ENCODE measurements at regions not wholly inside any gene's neighbourhood (a gene's known extent, or its start where the extent isn't known, plus 50 kb on each side); places are given as distances from the start of the nearest gene placed in this dataset.
A peak's percentile ranks its signal among the peaks of the same experiment; 100 is the strongest.

DNA sequence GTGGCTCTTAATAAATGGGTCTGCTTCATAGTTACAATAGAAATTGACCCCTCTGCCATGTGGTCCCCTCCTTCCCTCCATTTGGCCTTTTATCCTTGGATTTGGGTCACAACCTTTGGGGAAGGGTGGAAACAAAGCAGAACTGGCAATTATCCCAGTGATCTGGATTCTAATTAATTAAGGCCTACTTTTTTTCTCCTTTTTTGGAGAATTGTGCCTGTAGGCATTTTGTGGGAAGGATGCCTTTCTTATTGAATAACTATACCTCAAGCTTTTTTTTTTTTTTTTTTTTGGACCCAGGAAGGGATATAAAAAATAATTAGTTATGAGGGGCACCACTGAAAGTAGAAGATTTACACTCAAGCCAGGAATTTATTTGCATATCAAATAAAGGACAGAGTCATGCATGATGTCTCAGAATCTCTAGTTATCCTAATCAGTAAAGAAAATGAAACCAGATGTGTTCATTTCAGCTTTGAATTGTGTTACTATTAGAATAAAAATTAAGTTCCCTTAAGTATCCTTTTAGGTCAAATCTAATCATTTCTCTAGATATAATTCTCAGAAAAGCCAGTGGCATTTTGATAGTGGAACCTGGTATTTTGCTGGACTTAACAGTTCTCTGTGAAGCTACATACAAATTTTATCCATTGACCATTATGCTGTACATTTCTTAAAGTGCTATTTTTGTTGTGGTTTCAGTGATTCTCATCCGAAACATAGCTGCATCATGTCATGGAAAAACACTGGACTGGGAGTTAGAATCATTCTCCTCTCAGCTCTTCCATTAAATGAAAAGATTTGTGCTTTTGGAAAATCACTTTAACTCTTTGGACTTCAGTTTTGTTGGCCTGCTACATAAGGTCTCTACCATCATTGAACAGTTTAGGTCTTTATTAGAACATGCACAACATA, 129.3 kb downstream of the KCNRG start:
- TF ChIP-seq CTCF (IDR thresholded peaks at IDR 0.05; ENCODE audit: low read depth, low read length): no peak
- no peak overlapping the region for H3K4me3 ChIP-seq (replicated peaks in 1 of 2; ENCODE audit: low read depth in 2 of 2, low read length in 2 of 2)
- DNase-seq (ENCODE audit: low read depth in 2 of 2): no peak

DNA sequence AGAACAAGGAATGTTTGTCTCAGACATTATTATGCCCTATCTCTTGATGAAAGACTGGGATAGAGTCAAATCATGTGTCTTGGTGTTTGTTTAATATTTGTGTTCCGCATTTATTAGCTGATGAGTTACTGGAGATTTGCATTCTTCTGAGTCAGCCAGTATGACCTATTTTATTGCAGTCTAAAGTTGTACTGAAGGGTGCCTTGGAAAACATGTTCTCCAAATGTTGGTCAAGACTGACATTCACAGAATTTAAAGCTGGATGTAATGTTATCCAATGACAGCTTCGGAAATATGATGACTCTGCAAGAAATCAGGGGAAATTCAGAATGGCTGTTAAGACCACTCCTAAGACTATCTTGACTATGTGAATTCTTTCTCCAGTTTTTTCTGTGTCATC, 134.0 kb downstream of the KCNRG start:
- no peak overlapping the region for H3K4me3 ChIP-seq (replicated peaks in 1 of 2; ENCODE audit: low read depth in 2 of 2, low read length in 2 of 2)
- TF ChIP-seq CTCF (IDR thresholded peaks at IDR 0.05; ENCODE audit: low read depth, low read length): no peak
- DNase-seq (ENCODE audit: low read depth in 2 of 2): no peak

- H3K4me3 ChIP-seq (replicated peaks in 1 of 2; ENCODE audit: low read depth in 2 of 2, low read length in 2 of 2): no peak overlapping the region
- no peak for TF ChIP-seq CTCF (IDR thresholded peaks at IDR 0.05; ENCODE audit: low read depth, low read length)
- peak in 1 of 2 donors; percentile 46 for DNase-seq (ENCODE audit: low read depth in 2 of 2)
Measured at GRCh38 chr13:50149932-50150331, 134.7 kb downstream of the KCNRG start.

DNA sequence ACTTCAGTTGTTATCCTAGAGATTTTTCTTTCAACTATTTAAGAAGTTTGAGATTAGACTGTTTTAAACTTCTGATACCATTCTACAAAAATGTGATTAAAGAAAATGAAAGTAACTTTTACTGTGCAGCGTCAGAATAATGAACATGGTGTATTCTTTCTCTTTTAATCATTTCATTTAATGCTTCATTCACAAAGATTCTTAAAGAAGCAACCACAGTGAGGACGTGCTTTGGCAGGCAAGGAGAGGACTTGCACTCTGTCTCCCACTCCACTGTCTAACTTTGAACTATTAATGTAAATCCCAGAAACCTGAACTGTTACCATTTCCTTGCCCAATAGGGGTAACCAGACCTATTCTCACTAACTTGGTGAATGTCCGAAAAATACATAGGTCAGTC, 137.0 kb downstream of the KCNRG start:
- H3K4me3 ChIP-seq (replicated peaks in 1 of 2; ENCODE audit: low read depth in 2 of 2, low read length in 2 of 2): no peak overlapping the region
- TF ChIP-seq CTCF (IDR thresholded peaks at IDR 0.05; ENCODE audit: low read depth, low read length): no peak
- DNase-seq (ENCODE audit: low read depth in 2 of 2): no peak

GRCh38 chr13:50152655-50153309, 137.5 kb downstream of the KCNRG start:
- no peak overlapping the region for H3K4me3 ChIP-seq (replicated peaks in 1 of 2; ENCODE audit: low read depth in 2 of 2, low read length in 2 of 2)
- DNase-seq (ENCODE audit: low read depth in 2 of 2): no peak
- TF ChIP-seq CTCF (IDR thresholded peaks at IDR 0.05; ENCODE audit: low read depth, low read length): no peak

- no peak for TF ChIP-seq CTCF (IDR thresholded peaks at IDR 0.05; ENCODE audit: low read depth, low read length)
- H3K4me3 ChIP-seq (replicated peaks in 1 of 2; ENCODE audit: low read depth in 2 of 2, low read length in 2 of 2): no peak overlapping the region
- DNase-seq (ENCODE audit: low read depth in 2 of 2): no peak
Measured at GRCh38 chr13:50153401-50153800, 138.2 kb downstream of the KCNRG start.
